ENCODE measurements at regions not wholly inside any gene's neighbourhood (a gene's known extent, or its start where the extent isn't known, plus 50 kb on each side); places are given as distances from the start of the nearest gene placed in this dataset.

GRCh38 chr4:131063878-131064277, 1967.9 kb downstream of the C4orf33 start:
- H3K4me3 ChIP-seq, result no peak overlapping the region
- no peaks in the 10 kb centered on the region for H3K9me3 ChIP-seq (replicated peaks; ENCODE audit: control insufficient read depth, insufficient read depth, low read depth, low read length)
- in situ Hi-C loops (cut with MboI) (no loop called here), intact Hi-C loops (cut with micrococcal nuclease) (no loop called here)
- no TSS peak for BruUV-seq (replicated peaks)
- no peak overlapping the region for H3K27ac ChIP-seq (ENCODE audit: extremely low read depth, low read depth, low read length)
- ChIA-PET CTCF (ENCODE audit: low intra/inter-chr PET ratio) (no interaction called here), POLR2A (no interaction called here)
- no peak overlapping the region for H2AFZ ChIP-seq (ENCODE audit: low read depth, low read length)
- H3K9me1 ChIP-seq (ENCODE audit: control insufficient read depth, insufficient read depth, low read length), result no peaks in the 10 kb centered on the region
- FAIRE-seq (no peak), ATAC-seq (no peak), DNase-seq (ENCODE audit: extremely low read depth in 1 of 4, low spot score in 3 of 4) (no peak)
- no peak overlapping the region for H3K4me2 ChIP-seq (ENCODE audit: insufficient read depth, low read length)
- H3K79me2 ChIP-seq (ENCODE audit: control insufficient read depth, insufficient read depth, low read length), result no peaks in the 10 kb centered on the region
- no peak overlapping the region for H3K9ac ChIP-seq (ENCODE audit: insufficient read depth in 1 of 2, low read depth in 2 of 2, low read length in 2 of 2)
- 0% methylated on average over 5 of the region's 5 CpGs for WGBS (ENCODE audit: insufficient coverage, low coverage, missing lambda C conversion rate)
- H3K36me3 ChIP-seq (ENCODE audit: control insufficient read depth, insufficient read depth, low read length), result no peaks in the 10 kb centered on the region
- no peaks in the 10 kb centered on the region; a peak in 1 of 5 replicates for H3K4me1 ChIP-seq (replicated peaks in 1 of 2; ENCODE audit: control insufficient read depth in 2 of 2, insufficient read depth in 2 of 2, low read length in 2 of 2)
- no peaks in the 10 kb centered on the region for H4K20me1 ChIP-seq (replicated peaks; ENCODE audit: control insufficient read depth, insufficient read depth, low read length)
- H3K27me3 ChIP-seq (ENCODE audit: control insufficient read depth in 2 of 2, insufficient read depth in 2 of 2, low read length in 2 of 2), result no peaks in the 10 kb centered on the region
- no peak for TF ChIP-seq NR2F6 (CRISPR knock-in tag; IDR thresholded peaks at IDR 0.05)
- TF ChIP-seq STAT5A (IDR thresholded peaks at IDR 0.05; ENCODE audit: borderline replicate concordance, low read length), result no peak
- TF ChIP-seq ZNF76 (CRISPR knock-in tag; IDR thresholded peaks at IDR 0.05; ENCODE audit: borderline replicate concordance), result no peak
- TF ChIP-seq CBX2 (IDR thresholded peaks at IDR 0.05; ENCODE audit: insufficient read depth, low read length, poor library complexity, severe bottlenecking), result no peak
- no peak for TF ChIP-seq ZNF785 (CRISPR knock-in tag; IDR thresholded peaks at IDR 0.05)
- TF ChIP-seq KDM4B (IDR thresholded peaks at IDR 0.05; ENCODE audit: borderline replicate concordance in 2 of 2, low read depth in 1 of 2), result no peak
- no peak for TF ChIP-seq SRSF9 (IDR thresholded peaks at IDR 0.05; ENCODE audit: borderline replicate concordance, low read depth, low read length)
- no peak for TF ChIP-seq ZNF778 (CRISPR knock-in tag; IDR thresholded peaks at IDR 0.05)
- TF ChIP-seq COPS2 (conservative IDR thresholded peaks at IDR 0.05), result no peak
- no peak for TF ChIP-seq POLR2AphosphoS2 (IDR thresholded peaks at IDR 0.05; ENCODE audit: low read length)
- no peak for TF ChIP-seq NCOA1 (IDR thresholded peaks at IDR 0.05; ENCODE audit: low read depth)
- TF ChIP-seq HLTF (IDR thresholded peaks at IDR 0.05), result no peak
- no peak for TF ChIP-seq SNIP1 (IDR thresholded peaks at IDR 0.05; ENCODE audit: low read depth)
- no peak for TF ChIP-seq MEIS2 (IDR thresholded peaks at IDR 0.05; ENCODE audit: partially characterized antibody)
- TF ChIP-seq MAZ (CRISPR knock-in tag; conservative IDR thresholded peaks at IDR 0.05 in 1 of 2, IDR thresholded peaks at IDR 0.05 in 1 of 2), result no peak
